ENCODE measurements at regions not wholly inside any gene's neighbourhood (a gene's known extent, or its start where the extent isn't known, plus 50 kb on each side); places are given as distances from the start of the nearest gene placed in this dataset.

DNA sequence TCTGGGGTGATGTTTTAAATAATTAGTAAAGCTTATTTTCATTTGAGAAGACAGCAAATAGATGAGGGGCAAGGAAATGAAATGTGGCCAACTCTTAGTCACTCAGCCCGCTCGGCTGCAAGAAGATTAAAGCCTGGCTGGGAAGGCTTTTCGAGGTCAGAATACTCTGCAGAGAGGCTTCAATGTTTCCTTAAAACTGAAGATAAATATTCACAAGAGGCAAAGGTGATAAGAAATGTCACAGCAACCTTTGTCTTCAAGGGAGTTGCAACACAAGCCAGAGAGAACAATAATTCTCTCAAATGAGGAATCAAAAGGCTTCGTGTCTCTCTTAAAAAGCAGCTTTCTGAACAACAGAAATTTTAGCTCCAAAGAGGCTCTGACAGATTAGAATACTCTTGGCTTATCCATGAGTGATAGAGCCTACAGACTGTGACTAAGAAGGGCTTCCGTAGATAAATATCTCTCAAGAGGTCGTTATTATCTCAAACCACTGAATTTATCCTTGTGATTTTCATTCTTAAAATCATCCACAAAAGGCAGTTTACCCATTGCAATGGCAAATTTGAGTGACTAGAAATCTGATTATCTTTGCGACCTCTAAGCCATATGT lies 92.5 kb downstream of the KLF6 start:
- no peaks in the 10 kb centered on the region for H3K9me3 ChIP-seq (replicated peaks; ENCODE audit: control insufficient read depth, insufficient read depth, low read length)
- CTCF ChIA-PET: no interaction called here

More for the DNA sequence above, 92.5 kb downstream of the KLF6 start:
- Histone ChIP-seq H3K27ac (ENCODE audit: insufficient read depth, low read depth, low read length) (no peak overlapping the region), H3K9ac (replicated peaks; ENCODE audit: extremely low read depth, insufficient read depth, low read length) (no peak overlapping the region), H3K4me3 (replicated peaks in 1 of 3; ENCODE audit: insufficient read depth in 1 of 3, low read depth in 1 of 3, low read length in 3 of 3) (no peak overlapping the region), H3K27me3 (ENCODE audit: control insufficient read depth in 2 of 2, insufficient read depth in 2 of 2, low read length in 2 of 2) (peaks cover 0 to 4% of the 10 kb centered on the region in 2 experiments), H3K79me2 (ENCODE audit: control insufficient read depth, insufficient read depth, low read length) (no peaks in the 10 kb centered on the region), H2AFZ (ENCODE audit: low read depth, low read length) (no peak overlapping the region), H4K20me1 (replicated peaks; ENCODE audit: control insufficient read depth, extremely low read depth, insufficient read depth, low read length) (no peaks in the 10 kb centered on the region), H3K36me3 (ENCODE audit: control insufficient read depth in 2 of 2, extremely low read depth in 1 of 2, insufficient read depth in 2 of 2, low read length in 2 of 2) (no peaks in the 10 kb centered on the region), H3K9me1 (replicated peaks; ENCODE audit: control insufficient read depth, extremely low read depth, insufficient read depth, low read length) (no peaks in the 10 kb centered on the region), H3K4me1 (ENCODE audit: control insufficient read depth, extremely low read depth, insufficient read depth, low read length) (no peaks in the 10 kb centered on the region), H3K4me2 (ENCODE audit: insufficient read depth, low read length) (no peak overlapping the region)
- no peak for DNase-seq (ENCODE audit: low read depth, low spot score)
- POLR2A ChIA-PET: no interaction called here
- no peak for TF ChIP-seq JUN (IDR thresholded peaks at IDR 0.05; ENCODE audit: borderline replicate concordance, insufficient read depth, insufficient read length, low read depth)
- TF ChIP-seq POLR2AphosphoS5 (IDR thresholded peaks at IDR 0.05; ENCODE audit: insufficient read depth, low read depth, low read length): no peak
- TF ChIP-seq POLR2A (IDR thresholded peaks at IDR 0.05; ENCODE audit: low read depth, low read length): no peak
- TF ChIP-seq MYC (IDR thresholded peaks at IDR 0.05; ENCODE audit: low read depth, low read length): no peak
- TF ChIP-seq EZH2 (IDR thresholded peaks at IDR 0.05; ENCODE audit: borderline replicate concordance, low read depth, low read length, severe bottlenecking): no peak
- no peak for TF ChIP-seq FOS (IDR thresholded peaks at IDR 0.05; ENCODE audit: borderline replicate concordance, insufficient read depth, low read length)
- TF ChIP-seq, protein P1, sequence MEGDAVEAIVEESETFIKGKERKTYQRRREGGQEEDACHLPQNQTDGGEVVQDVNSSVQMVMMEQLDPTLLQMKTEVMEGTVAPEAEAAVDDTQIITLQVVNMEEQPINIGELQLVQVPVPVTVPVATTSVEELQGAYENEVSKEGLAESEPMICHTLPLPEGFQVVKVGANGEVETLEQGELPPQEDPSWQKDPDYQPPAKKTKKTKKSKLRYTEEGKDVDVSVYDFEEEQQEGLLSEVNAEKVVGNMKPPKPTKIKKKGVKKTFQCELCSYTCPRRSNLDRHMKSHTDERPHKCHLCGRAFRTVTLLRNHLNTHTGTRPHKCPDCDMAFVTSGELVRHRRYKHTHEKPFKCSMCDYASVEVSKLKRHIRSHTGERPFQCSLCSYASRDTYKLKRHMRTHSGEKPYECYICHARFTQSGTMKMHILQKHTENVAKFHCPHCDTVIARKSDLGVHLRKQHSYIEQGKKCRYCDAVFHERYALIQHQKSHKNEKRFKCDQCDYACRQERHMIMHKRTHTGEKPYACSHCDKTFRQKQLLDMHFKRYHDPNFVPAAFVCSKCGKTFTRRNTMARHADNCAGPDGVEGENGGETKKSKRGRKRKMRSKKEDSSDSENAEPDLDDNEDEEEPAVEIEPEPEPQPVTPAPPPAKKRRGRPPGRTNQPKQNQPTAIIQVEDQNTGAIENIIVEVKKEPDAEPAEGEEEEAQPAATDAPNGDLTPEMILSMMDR (IDR thresholded peaks at IDR 0.05; ENCODE audit: extremely low read depth in 1 of 2, insufficient read depth in 1 of 2, low read depth in 1 of 2, low read length in 2 of 2): no peak
- TF ChIP-seq, protein P2, sequence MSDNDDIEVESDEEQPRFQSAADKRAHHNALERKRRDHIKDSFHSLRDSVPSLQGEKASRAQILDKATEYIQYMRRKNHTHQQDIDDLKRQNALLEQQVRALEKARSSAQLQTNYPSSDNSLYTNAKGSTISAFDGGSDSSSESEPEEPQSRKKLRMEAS (IDR thresholded peaks at IDR 0.05; ENCODE audit: insufficient read depth, insufficient read length): no peak
- no peak for TF ChIP-seq GATA2 (IDR thresholded peaks at IDR 0.05; ENCODE audit: insufficient read depth, insufficient read length, low read depth, low read length)
- dilution Hi-C loops (cut with MboI; ENCODE audit: extremely low pct_ligation_motif_present, low sequenced_read_pairs) (no loop called here), intact Hi-C loops (cut with micrococcal nuclease) (no loop called here)
- FAIRE-seq: no peak
- BruUV-seq (replicated peaks): no TSS peak
